HCT116 (cell line): ENCODE measurements at regions not wholly inside any gene's neighbourhood (a gene's known extent, or its start where the extent isn't known, plus 50 kb on each side); places are given as distances from the start of the nearest gene placed in this dataset.

Source experiments
- ATAC-seq: fragments of 200-7000 bp; cut with Tn5 transposase; 2 replicates; pipeline ENCODE4 v1.9.1; 2020; ENCODE audit warnings: mild to moderate bottlenecking, moderate library complexity
- BruUV-seq: library from RNA; stranded (reverse); fragments of 400-500 nt; replicated peaks from 2 replicates; lab custom pipeline; 2021; lab: Mats Ljungman, UMichigan
- CTCF ChIA-PET: fragments of 300-600 bp; sonication (Branson Sonifier 250); formaldehyde crosslinking; loops from one replicate; lab custom pipeline; 2021; ENCODE audit warnings: antibody characterized with exemption; lab: Charles Lee
- POLR2A ChIA-PET: fragments of 300-600, 350-600 bp; sonication (Branson Sonifier 250); formaldehyde crosslinking; loops from one replicate; lab custom pipeline; 2021; ENCODE audit warnings: antibody characterized with exemption; lab: Charles Lee
- RAD21 ChIA-PET, 2 experiments: fragments of 300-600 bp; sonication (Branson Sonifier 250); formaldehyde crosslinking; loops; one replicate each; lab custom pipeline; 2023; ENCODE audit warnings: low total read pairs in 2 of 2; ENCODE audit not compliant: uncharacterized antibody in 2 of 2, unreplicated experiment in 2 of 2, low non-redundant PET in 1 of 2; lab: Charles Lee
- DNase-seq: peaks from one replicate; pipeline ENCODE4 v3.0.0-alpha.2; 2010; ENCODE audit warnings: low read depth, low spot score
- H2AFZ ChIP-seq: fragments of 200-600 bp; shearing (Covaris generic), sonication (generic); 2 replicates; pipeline ENCODE4 v1.6.1; 2017; ENCODE audit warnings: low read depth, mixed run types, mixed read lengths, antibody characterized with exemption, low read length; ENCODE audit not compliant: poor library complexity, severe bottlenecking
- H3K27ac ChIP-seq: 2 replicates; pipeline ENCODE4 v1.5.1; 2012; ENCODE audit warnings: low read depth, low read length
- H3K27me3 ChIP-seq: fragments of 200-600 bp; sonication (generic); 2 replicates; pipeline ENCODE4 v1.6.1; 2016; ENCODE audit warnings: mixed run types, low read length, mixed read lengths; ENCODE audit not compliant: insufficient read depth
- H3K36me3 ChIP-seq, 2 experiments: fragments of 200-500 bp in 1 of 2; fragments of 200-600 bp in 1 of 2; sonication (Bioruptor generic) in 1 of 2; sonication (generic) in 1 of 2; 2 replicates each; pipeline versions ENCODE4 v1.5.1 to v1.6.1; 2014 to 2016; ENCODE audit warnings: low read length in 2 of 2, inconsistent platforms in 1 of 2, mixed read lengths in 1 of 2, mixed run types in 1 of 2; ENCODE audit not compliant: insufficient read depth in 2 of 2, control insufficient read depth in 1 of 2
- H3K4me1 ChIP-seq, 2 experiments: fragments of 200-600 bp in 1 of 2; sonication (generic) in 1 of 2; 2 replicates each; pipeline versions ENCODE4 v1.5.1 to v1.6.1; 2012 to 2017; ENCODE audit warnings: low read length in 2 of 2, inconsistent platforms in 1 of 2, mild to moderate bottlenecking in 1 of 2, mixed read lengths in 1 of 2, mixed run types in 1 of 2, moderate library complexity in 1 of 2; ENCODE audit not compliant: insufficient read depth in 2 of 2, control insufficient read depth in 1 of 2
- H3K4me2 ChIP-seq: fragments of 200-600 bp; sonication (generic); 2 replicates; pipeline ENCODE4 v1.6.1; 2017; ENCODE audit warnings: mixed run types, low read length, mixed read lengths
- H3K4me3 ChIP-seq, 2 experiments: fragments of 200-600 bp in 1 of 2; sonication (generic) in 1 of 2; replicated peaks in 1 of 2; 2 replicates each; pipeline ENCODE4 v1.5.1; 2011 to 2016; ENCODE audit warnings: low read length in 2 of 2, control low read depth in 1 of 2, low read depth in 1 of 2, mild to moderate bottlenecking in 1 of 2, mixed read lengths in 1 of 2, mixed run types in 1 of 2
- H3K79me2 ChIP-seq: fragments of 200-600 bp; sonication (generic); 2 replicates; pipeline ENCODE4 v1.6.1; 2017; ENCODE audit warnings: mild to moderate bottlenecking, mixed run types, low read length, moderate library complexity, mixed read lengths; ENCODE audit not compliant: insufficient read depth
- H3K9ac ChIP-seq: fragments of 200-600 bp; sonication (generic); 2 replicates; pipeline ENCODE4 v1.6.1; 2016; ENCODE audit warnings: low read length, mixed read lengths
- H3K9me2 ChIP-seq: fragments of 200-600 bp; sonication (generic), shearing (Covaris generic); 2 replicates; pipeline ENCODE4 v1.6.1; 2017; ENCODE audit warnings: mixed run types, mild to moderate bottlenecking, moderate library complexity; ENCODE audit not compliant: insufficient read depth
- H3K9me3 ChIP-seq, 2 experiments: fragments of 200-500 bp in 1 of 2; fragments of 200-600 bp in 1 of 2; sonication (Bioruptor generic) in 1 of 2; sonication (generic) in 1 of 2; 2 replicates each; pipeline ENCODE4 v1.6.1; 2014 to 2017; ENCODE audit warnings: low read length in 2 of 2, mixed read lengths in 2 of 2, inconsistent platforms in 1 of 2, low read depth in 1 of 2, mild to moderate bottlenecking in 1 of 2, mixed run types in 1 of 2, moderate library complexity in 1 of 2; ENCODE audit not compliant: control insufficient read depth in 1 of 2, insufficient read depth in 1 of 2
- H4K20me1 ChIP-seq: fragments of 200-600 bp; sonication (generic), shearing (Covaris generic); 2 replicates; pipeline ENCODE4 v1.6.1; 2017; ENCODE audit warnings: mixed run types, mild to moderate bottlenecking, moderate library complexity; ENCODE audit not compliant: insufficient read depth
- CBX3 ChIP-seq: IDR thresholded peaks from 2 replicates; pipeline ENCODE4 v1.6.1; 2012; ENCODE audit warnings: low read depth
- CEBPB ChIP-seq: IDR thresholded peaks from 2 replicates; pipeline ENCODE4 v1.6.1; 2012; ENCODE audit warnings: low read depth
- EGR1 ChIP-seq: IDR thresholded peaks from 2 replicates; pipeline ENCODE4 v1.6.1; 2012; ENCODE audit warnings: low read depth
- EZH2 ChIP-seq: fragments of 200-600 bp; sonication (generic); IDR thresholded peaks from 2 replicates; pipeline ENCODE4 v1.6.1; 2017; ENCODE audit warnings: antibody characterized with exemption, mixed run types
- FOSL1 ChIP-seq: IDR thresholded peaks from 2 replicates; pipeline ENCODE4 v1.6.1; 2012; ENCODE audit warnings: low read depth
- POLR2AphosphoS5 ChIP-seq: IDR thresholded peaks from 2 replicates; pipeline ENCODE4 v1.6.1; 2011; ENCODE audit warnings: mild to moderate bottlenecking, low read depth, low read length, moderate library complexity
- RAD21 ChIP-seq: IDR thresholded peaks from 2 replicates; pipeline ENCODE4 v1.6.1; 2012; ENCODE audit warnings: low read depth, mild to moderate bottlenecking
- SIN3A ChIP-seq: IDR thresholded peaks from 2 replicates; pipeline ENCODE4 v1.6.1; 2012; ENCODE audit warnings: low read depth
- SP1 ChIP-seq: IDR thresholded peaks from 2 replicates; pipeline ENCODE4 v1.6.1; 2012; ENCODE audit warnings: low read depth
- YY1 ChIP-seq: IDR thresholded peaks from 2 replicates; pipeline ENCODE4 v1.6.1; 2011; ENCODE audit warnings: low read length, low read depth, moderate library complexity, mild to moderate bottlenecking; ENCODE audit not compliant: insufficient replicate concordance; ENCODE audit errors: extremely low read depth
- ZFX ChIP-seq: fragments of 450-650 bp; IDR thresholded peaks from 2 replicates; pipeline ENCODE4 v1.6.1; 2017
- intact Hi-C: fragments of 100-400 bp; cut with micrococcal nuclease; formaldehyde crosslinking; loops from 2 replicates; pipeline ENCODE4 v1.10.0; 2022
- TF ChIP-seq, protein P1 (sequence below): IDR thresholded peaks from 2 replicates; pipeline ENCODE4 v1.6.1; 2012
- TF ChIP-seq, protein P2 (sequence below), 3 experiments: fragments of 200-600 bp in 1 of 3; sonication (generic) in 1 of 3; IDR thresholded peaks in 2 of 3; conservative IDR thresholded peaks in 1 of 3; 2 replicates each; pipeline ENCODE4 v1.5.1; 2012 to 2017; ENCODE audit warnings: low read depth in 2 of 3, low read length in 2 of 3, antibody characterized with exemption in 1 of 3, borderline replicate concordance in 1 of 3, control low read depth in 1 of 3, mild to moderate bottlenecking in 1 of 3, mixed read lengths in 1 of 3, mixed run types in 1 of 3, moderate library complexity in 1 of 3; ENCODE audit not compliant: insufficient read depth in 1 of 3

DNA sequence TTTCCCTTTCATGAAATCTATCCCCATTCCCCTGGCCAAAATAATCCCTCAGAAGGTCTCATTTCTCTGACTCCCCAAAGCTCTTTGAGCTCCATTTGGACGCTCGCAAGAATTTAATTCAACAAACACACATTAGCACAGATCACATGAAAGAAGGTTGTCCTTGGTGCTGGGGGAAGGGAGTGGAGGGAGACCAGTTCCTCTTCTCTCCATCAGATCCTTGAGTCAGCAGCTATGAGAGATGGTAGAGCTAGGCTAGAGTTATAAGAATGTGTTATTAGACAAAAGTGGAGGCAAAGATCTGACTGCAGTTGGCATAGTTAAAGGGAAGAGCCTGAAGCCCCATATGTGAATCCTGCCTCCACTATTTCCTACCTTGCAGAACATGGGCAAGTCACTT, 184.2 kb upstream of the CDYL start:
- RAD21 ChIA-PET, result no interaction called here
- no TSS peak for BruUV-seq

DNA sequence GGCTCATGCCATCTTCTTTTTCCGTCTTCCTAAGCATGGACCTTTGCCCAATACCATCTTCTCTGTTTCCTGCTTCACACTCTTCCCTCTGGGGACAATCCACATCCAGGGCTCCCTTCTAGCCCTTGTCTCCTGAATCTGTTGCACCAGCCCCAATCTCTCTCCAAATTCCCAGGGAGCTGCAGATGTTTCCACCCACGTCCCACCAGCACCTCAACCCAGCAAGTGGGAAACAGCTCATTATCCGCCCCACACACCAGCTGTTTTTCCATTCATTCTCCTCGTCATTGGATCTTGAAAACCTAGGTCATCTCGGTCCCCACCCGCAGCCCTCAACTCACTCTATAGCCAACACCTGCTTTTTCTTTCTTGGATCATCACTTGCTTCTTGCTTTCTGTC, 185.0 kb upstream of the CDYL start:
- POLR2A ChIA-PET, result no interaction called here
- no TSS peak for BruUV-seq
- H3K4me1 ChIP-seq, result no peaks in the 10 kb centered on the region
- no peaks in the 10 kb centered on the region for H3K36me3 ChIP-seq
- H3K4me2 ChIP-seq, result no peak overlapping the region
- H3K9me2 ChIP-seq, result no peaks in the 10 kb centered on the region
- TF ChIP-seq RAD21 (no peak), POLR2AphosphoS5 (no peak), FOSL1 (no peak), CEBPB (no peak), SIN3A (no peak), SP1 (no peak), EGR1 (no peak), EZH2 (no peak), CBX3 (no peak), ZFX (no peak), YY1 (no peak)
- TF ChIP-seq, protein P1, sequence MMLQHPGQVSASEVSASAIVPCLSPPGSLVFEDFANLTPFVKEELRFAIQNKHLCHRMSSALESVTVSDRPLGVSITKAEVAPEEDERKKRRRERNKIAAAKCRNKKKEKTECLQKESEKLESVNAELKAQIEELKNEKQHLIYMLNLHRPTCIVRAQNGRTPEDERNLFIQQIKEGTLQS, result no peak
- TF ChIP-seq, protein P2, sequence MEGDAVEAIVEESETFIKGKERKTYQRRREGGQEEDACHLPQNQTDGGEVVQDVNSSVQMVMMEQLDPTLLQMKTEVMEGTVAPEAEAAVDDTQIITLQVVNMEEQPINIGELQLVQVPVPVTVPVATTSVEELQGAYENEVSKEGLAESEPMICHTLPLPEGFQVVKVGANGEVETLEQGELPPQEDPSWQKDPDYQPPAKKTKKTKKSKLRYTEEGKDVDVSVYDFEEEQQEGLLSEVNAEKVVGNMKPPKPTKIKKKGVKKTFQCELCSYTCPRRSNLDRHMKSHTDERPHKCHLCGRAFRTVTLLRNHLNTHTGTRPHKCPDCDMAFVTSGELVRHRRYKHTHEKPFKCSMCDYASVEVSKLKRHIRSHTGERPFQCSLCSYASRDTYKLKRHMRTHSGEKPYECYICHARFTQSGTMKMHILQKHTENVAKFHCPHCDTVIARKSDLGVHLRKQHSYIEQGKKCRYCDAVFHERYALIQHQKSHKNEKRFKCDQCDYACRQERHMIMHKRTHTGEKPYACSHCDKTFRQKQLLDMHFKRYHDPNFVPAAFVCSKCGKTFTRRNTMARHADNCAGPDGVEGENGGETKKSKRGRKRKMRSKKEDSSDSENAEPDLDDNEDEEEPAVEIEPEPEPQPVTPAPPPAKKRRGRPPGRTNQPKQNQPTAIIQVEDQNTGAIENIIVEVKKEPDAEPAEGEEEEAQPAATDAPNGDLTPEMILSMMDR (IDR thresholded peaks at IDR 0.05 in 2 of 3, conservative IDR thresholded peaks at IDR 0.05 in 1 of 3; ENCODE audit: borderline replicate concordance in 1 of 3, insufficient read depth in 1 of 3, low read depth in 2 of 3, low read length in 2 of 3), result no peak
- DNase-seq, result no peak
- ATAC-seq, result no peak
- no peak overlapping the region for H3K9ac ChIP-seq
- H3K9me3 ChIP-seq, result no peaks in the 10 kb centered on the region
- H2AFZ ChIP-seq, result no peak overlapping the region
- intact Hi-C loops, result no loop called here
- H3K27ac ChIP-seq, result no peak overlapping the region
- RAD21 ChIA-PET, result no interaction called here
- CTCF ChIA-PET, result no interaction called here
- no peaks in the 10 kb centered on the region for H4K20me1 ChIP-seq
- H3K79me2 ChIP-seq, result no peaks in the 10 kb centered on the region
- H3K27me3 ChIP-seq, result no peaks in the 10 kb centered on the region
- no peak overlapping the region for H3K4me3 ChIP-seq

More for the DNA sequence above, 184.2 kb upstream of the CDYL start:
- no peak overlapping the region for H3K4me2 ChIP-seq
- H3K9me3 ChIP-seq, result no peaks in the 10 kb centered on the region
- no peaks in the 10 kb centered on the region for H3K4me1 ChIP-seq
- ATAC-seq, result no peak
- H4K20me1 ChIP-seq, result no peaks in the 10 kb centered on the region
- H3K9ac ChIP-seq, result no peak overlapping the region
- ChIA-PET POLR2A (no interaction called here), CTCF (no interaction called here)
- no peaks in the 10 kb centered on the region for H3K9me2 ChIP-seq
- H3K4me3 ChIP-seq, result no peak overlapping the region
- no peak for DNase-seq
- TF ChIP-seq YY1 (no peak), SIN3A (no peak), FOSL1 (no peak), CEBPB (no peak), RAD21 (no peak)
- TF ChIP-seq, protein P2 (IDR thresholded peaks at IDR 0.05 in 2 of 3, conservative IDR thresholded peaks at IDR 0.05 in 1 of 3; ENCODE audit: borderline replicate concordance in 1 of 3, insufficient read depth in 1 of 3, low read depth in 2 of 3, low read length in 2 of 3), result no peak
- intact Hi-C loops, result no loop called here
- no peak overlapping the region for H2AFZ ChIP-seq
- H3K27me3 ChIP-seq, result no peaks in the 10 kb centered on the region
- no peaks in the 10 kb centered on the region for H3K36me3 ChIP-seq
- no peak overlapping the region for H3K27ac ChIP-seq
- H3K79me2 ChIP-seq, result no peaks in the 10 kb centered on the region
